ENCODE measurements at regions not wholly inside any gene's neighbourhood (a gene's known extent, or its start where the extent isn't known, plus 50 kb on each side); places are given as distances from the start of the nearest gene placed in this dataset.

DNA sequence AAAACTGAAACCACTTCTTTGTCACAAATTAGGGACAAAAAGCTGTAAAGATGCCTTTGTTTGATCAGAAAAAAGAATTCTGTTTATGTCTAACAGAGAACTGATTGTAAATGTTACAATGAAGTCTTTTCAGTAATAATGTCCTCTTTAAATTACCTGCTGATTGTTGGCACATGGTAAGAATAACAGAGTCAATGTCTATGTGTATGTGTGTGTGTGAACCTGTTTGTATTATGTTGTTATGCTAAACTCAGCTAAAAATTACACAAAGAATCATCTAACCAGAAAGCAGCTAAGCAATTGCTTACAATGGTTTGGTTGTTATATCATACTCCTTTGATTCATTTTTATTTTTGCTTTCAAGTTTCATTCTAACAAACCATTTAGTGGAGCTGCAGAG, 159.1 kb upstream of the PDZRN3 start:
- TF ChIP-seq, protein P1, sequence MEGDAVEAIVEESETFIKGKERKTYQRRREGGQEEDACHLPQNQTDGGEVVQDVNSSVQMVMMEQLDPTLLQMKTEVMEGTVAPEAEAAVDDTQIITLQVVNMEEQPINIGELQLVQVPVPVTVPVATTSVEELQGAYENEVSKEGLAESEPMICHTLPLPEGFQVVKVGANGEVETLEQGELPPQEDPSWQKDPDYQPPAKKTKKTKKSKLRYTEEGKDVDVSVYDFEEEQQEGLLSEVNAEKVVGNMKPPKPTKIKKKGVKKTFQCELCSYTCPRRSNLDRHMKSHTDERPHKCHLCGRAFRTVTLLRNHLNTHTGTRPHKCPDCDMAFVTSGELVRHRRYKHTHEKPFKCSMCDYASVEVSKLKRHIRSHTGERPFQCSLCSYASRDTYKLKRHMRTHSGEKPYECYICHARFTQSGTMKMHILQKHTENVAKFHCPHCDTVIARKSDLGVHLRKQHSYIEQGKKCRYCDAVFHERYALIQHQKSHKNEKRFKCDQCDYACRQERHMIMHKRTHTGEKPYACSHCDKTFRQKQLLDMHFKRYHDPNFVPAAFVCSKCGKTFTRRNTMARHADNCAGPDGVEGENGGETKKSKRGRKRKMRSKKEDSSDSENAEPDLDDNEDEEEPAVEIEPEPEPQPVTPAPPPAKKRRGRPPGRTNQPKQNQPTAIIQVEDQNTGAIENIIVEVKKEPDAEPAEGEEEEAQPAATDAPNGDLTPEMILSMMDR (IDR thresholded peaks at IDR 0.05): no peak
- TF ChIP-seq POLR2A (IDR thresholded peaks at IDR 0.05): no peak

All from prostate gland (tissue), 2 donors.